ENCODE measurements at regions not wholly inside any gene's neighbourhood (a gene's known extent, or its start where the extent isn't known, plus 50 kb on each side); places are given as distances from the start of the nearest gene placed in this dataset.

GRCh38 chr11:109902764-109903433 is 190.3 kb upstream of the ZC3H12C start:
- H3K9me3 ChIP-seq (ENCODE audit: control insufficient read depth in 1 of 2, insufficient read depth in 1 of 2, low read length in 2 of 2) = no peaks in the 10 kb centered on the region
- H3K4me3 ChIP-seq (ENCODE audit: low read length) = no peak overlapping the region
- no peak for TF ChIP-seq CTCF (IDR thresholded peaks at IDR 0.05)
- H3K27ac Mint-ChIP-seq = no peak overlapping the region
- intact Hi-C loops (cut with DNase I, micrococcal nuclease) = no loop called here
- H3K4me1 ChIP-seq (ENCODE audit: insufficient read depth, low read length) = no peaks in the 10 kb centered on the region
- no peaks in the 10 kb centered on the region for H3K4me1 Mint-ChIP-seq (ENCODE audit: low read depth)
- DNase-seq = no peak
- H3K27me3 ChIP-seq (ENCODE audit: control insufficient read depth in 1 of 2, insufficient read depth in 2 of 2, low read length in 2 of 2) = no peaks in the 10 kb centered on the region
- H3K9me3 Mint-ChIP-seq = peaks cover 2% of the 10 kb centered on the region
- POLR2A ChIA-PET = no interaction called here
- H3K4me3 Mint-ChIP-seq = no peak overlapping the region
- no peaks in the 10 kb centered on the region for H3K27me3 Mint-ChIP-seq
- no peak overlapping the region for H3K27ac ChIP-seq (ENCODE audit: low read depth in 1 of 2, low read length in 2 of 2)
- CTCF ChIA-PET = no interaction called here
- H3K36me3 Mint-ChIP-seq (ENCODE audit: low read depth) = no peaks in the 10 kb centered on the region
- ATAC-seq (ENCODE audit: poor library complexity) = no peak
- H3K36me3 ChIP-seq (ENCODE audit: insufficient read depth, low read length) = no peaks in the 10 kb centered on the region

GRCh38 chr11:109911488-109911887 is 181.7 kb upstream of the ZC3H12C start:
- intact Hi-C loops (cut with DNase I, micrococcal nuclease) = no loop called here
- H3K4me1 ChIP-seq (ENCODE audit: insufficient read depth, low read length) = no peaks in the 10 kb centered on the region
- ATAC-seq (ENCODE audit: poor library complexity) = no peak
- H3K36me3 ChIP-seq (ENCODE audit: insufficient read depth, low read length) = no peaks in the 10 kb centered on the region
- Mint-ChIP-seq H3K27ac (no peak overlapping the region), H3K9me3 (peaks cover 2% of the 10 kb centered on the region), H3K4me3 (no peak overlapping the region), H3K27me3 (no peaks in the 10 kb centered on the region), H3K4me1 (ENCODE audit: low read depth) (no peaks in the 10 kb centered on the region), H3K36me3 (ENCODE audit: low read depth) (no peaks in the 10 kb centered on the region)
- TF ChIP-seq CTCF (IDR thresholded peaks at IDR 0.05) = no peak
- H3K9me3 ChIP-seq (ENCODE audit: control insufficient read depth in 1 of 2, insufficient read depth in 1 of 2, low read length in 2 of 2) = no peaks in the 10 kb centered on the region
- no peaks in the 10 kb centered on the region for H3K27me3 ChIP-seq (ENCODE audit: control insufficient read depth in 1 of 2, insufficient read depth in 2 of 2, low read length in 2 of 2)
- ChIA-PET POLR2A (no interaction called here), CTCF (no interaction called here)
- no peak for DNase-seq
- H3K4me3 ChIP-seq (ENCODE audit: low read length) = no peak overlapping the region
- H3K27ac ChIP-seq (ENCODE audit: low read depth in 1 of 2, low read length in 2 of 2) = no peak overlapping the region

GRCh38 chr11:109914038-109914437 is 179.2 kb upstream of the ZC3H12C start:
- ATAC-seq (ENCODE audit: poor library complexity) (no peak), DNase-seq (no peak)
- intact Hi-C loops (cut with DNase I, micrococcal nuclease) = no loop called here
- POLR2A ChIA-PET = no interaction called here
- Mint-ChIP-seq H3K27me3 (no peaks in the 10 kb centered on the region), H3K9me3 (no peaks in the 10 kb centered on the region), H3K4me3 (no peak overlapping the region), H3K4me1 (ENCODE audit: low read depth) (no peaks in the 10 kb centered on the region), H3K36me3 (ENCODE audit: low read depth) (no peaks in the 10 kb centered on the region), H3K27ac (no peak overlapping the region)
- Histone ChIP-seq H3K9me3 (ENCODE audit: control insufficient read depth in 1 of 2, insufficient read depth in 1 of 2, low read length in 2 of 2) (no peaks in the 10 kb centered on the region), H3K4me3 (ENCODE audit: low read length) (no peak overlapping the region), H3K27ac (ENCODE audit: low read depth in 1 of 2, low read length in 2 of 2) (no peak overlapping the region), H3K36me3 (ENCODE audit: insufficient read depth, low read length) (no peaks in the 10 kb centered on the region), H3K4me1 (ENCODE audit: insufficient read depth, low read length) (no peaks in the 10 kb centered on the region), H3K27me3 (ENCODE audit: control insufficient read depth in 1 of 2, insufficient read depth in 2 of 2, low read length in 2 of 2) (no peaks in the 10 kb centered on the region)
- no peak for TF ChIP-seq CTCF (IDR thresholded peaks at IDR 0.05)
- CTCF ChIA-PET = no interaction called here
